HG03571 (cell line): ENCODE measurements at regions not wholly inside any gene's neighbourhood (a gene's known extent, or its start where the extent isn't known, plus 50 kb on each side); places are given as distances from the start of the nearest gene placed in this dataset.
A peak's percentile ranks its signal among the peaks of the same experiment; 100 is the strongest.

ENCODE experiments used
- ATAC-seq: cut with Tn5 transposase; IDR thresholded peaks from one replicate; pipeline ENCODE4 v1.9.1; 2021; ENCODE audit not compliant: unreplicated experiment

DNA sequence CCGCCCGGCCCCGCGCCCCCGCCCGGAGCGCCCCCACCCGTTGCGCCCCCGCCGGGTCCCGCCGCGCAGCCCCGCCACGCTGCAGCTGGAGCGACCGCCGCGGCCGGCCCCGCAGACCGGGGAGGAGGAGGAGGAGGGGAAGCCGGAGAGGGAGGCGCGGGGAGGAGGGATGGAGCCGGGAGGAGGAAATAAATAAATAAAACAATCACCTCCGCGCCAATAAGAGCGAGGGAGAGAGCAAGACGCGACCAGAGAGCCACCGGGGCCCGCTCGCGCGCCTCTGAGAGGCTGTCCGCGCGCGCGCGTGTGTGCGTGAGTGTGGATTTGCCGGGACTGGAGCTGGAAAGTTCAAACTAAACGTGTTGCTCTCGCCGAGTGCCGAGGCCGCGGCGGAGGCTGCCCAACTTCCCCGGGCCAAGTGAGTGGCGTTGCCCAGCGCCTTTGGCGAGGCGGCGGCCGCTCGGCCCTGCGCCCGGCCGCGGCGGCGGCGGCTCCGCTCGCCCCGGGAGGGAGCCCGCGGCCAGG, 2184.4 kb upstream of the TENM3 start:
- ATAC-seq = peak; percentile 21

- ATAC-seq = peak; percentile 26
Measured at GRCh38 chr4:180059216-180059881, 2183.9 kb upstream of the TENM3 start.

- no peak for ATAC-seq
Measured at GRCh38 chr4:180060159-180060889, 2182.9 kb upstream of the TENM3 start.

GRCh38 chr4:180081072-180081471, 2162.1 kb upstream of the TENM3 start:
- ATAC-seq = no peak

GRCh38 chr4:180084561-180084960, 2158.6 kb upstream of the TENM3 start:
- no peak for ATAC-seq

DNA sequence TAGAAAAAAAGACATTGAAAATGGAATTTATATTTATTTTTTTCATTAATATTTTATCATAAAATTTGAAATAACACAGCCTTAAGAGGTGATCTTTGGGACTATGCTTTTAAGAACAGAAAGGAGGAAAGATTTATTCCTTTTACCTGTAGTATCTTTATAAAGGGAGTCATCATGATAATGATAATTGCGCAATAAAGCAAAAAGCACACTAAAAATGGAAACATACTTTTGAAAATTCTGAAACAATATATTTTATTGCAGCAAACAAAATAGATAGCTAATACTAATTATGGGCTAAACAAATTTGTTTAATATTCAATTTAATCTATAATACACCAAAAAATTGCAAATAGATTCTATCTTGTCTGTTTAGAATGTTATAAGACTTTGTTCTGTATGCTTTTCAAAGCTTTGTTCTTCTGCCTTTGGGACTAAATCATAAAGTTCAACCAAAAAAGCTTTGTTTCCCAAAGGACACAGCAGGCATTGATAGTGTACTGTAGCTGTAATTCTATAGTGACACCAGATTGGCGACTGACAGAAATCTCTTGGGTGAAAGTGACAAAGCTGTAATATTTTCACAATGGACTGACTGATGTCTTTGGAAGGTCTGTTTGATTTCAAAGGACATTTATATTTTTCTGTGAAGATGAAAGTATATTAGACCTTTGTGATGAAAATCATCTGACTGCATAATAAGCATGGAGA, 2156.6 kb upstream of the TENM3 start:
- no peak for ATAC-seq

DNA sequence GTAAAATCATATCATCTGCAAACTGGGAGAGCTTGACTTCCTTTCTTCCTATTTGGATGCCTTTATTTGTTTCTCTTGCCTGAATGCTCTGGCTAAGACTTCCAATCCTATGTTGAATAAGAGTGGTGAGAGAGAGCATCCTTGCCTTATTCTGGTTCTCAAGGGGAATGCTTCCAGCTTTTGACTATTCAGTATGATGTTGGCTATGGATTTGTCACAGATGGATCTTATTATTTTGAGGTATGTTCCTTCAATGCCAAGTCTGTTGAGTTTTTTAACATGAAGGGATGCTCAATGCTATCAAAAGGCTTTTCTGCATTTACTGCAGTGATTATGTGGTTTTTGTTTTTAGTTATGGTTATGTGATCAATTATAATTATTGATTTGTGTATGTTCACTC, 2144.6 kb upstream of the TENM3 start:
- ATAC-seq = no peak

DNA sequence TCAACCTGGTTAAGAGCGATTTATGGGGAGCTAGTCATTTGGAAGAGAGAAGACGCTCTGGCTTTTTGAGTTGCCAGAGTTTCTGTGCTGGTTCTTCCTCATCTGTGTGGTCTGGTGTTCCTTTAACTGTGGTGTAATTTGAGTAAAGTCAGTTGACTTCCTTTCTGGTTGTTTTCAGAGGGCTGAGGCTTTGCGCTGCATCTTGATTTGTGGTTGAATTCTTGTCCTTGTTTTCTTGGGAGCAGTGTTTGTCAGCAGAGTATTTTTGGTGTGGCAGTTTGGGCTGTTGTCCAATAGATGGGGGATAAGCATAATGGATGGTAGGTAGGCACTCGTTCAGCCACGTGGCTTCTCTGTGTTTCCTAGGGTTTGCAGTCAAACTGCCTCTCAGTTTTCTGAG, 2143.2 kb upstream of the TENM3 start:
- ATAC-seq = no peak

- no peak for ATAC-seq
Measured at GRCh38 chr4:180100433-180101344, 2142.5 kb upstream of the TENM3 start.

DNA sequence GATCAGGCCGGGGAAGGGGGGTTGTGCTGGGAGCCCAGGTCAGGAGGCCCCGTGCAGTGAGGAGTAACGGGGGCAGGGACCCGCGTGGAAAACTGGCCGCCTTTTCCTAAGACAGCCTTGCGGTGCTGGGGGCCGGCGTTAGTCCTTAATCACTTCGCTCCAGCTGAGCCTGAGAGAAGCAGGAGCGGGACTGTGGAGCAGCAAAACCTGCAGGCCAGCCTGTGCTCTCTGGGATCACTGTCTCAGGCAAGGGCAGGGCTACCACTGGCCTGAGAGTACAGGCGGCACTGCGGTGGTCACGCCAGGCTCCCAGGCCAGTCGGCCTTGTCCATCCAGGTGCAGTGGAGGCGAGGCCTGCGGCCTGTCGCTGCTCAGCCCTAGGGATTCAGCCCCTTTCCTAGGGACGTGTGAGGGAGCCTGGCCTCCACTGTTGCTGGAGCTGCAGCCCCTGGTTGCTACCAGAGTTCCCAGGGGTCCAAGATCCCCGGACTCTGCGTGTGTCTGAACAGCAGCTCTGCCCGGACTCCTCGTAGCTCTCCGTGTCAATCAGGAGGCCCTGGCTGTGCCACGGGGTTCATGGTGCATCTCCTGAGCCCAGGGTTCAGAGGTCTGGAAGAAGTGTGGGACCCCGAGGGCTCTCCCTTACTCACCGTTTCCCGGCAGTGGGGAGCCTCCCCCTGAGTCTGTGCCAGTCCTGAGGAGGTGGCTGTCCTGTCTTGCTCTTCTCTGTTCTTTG, 2141.7 kb upstream of the TENM3 start:
- no peak for ATAC-seq

DNA sequence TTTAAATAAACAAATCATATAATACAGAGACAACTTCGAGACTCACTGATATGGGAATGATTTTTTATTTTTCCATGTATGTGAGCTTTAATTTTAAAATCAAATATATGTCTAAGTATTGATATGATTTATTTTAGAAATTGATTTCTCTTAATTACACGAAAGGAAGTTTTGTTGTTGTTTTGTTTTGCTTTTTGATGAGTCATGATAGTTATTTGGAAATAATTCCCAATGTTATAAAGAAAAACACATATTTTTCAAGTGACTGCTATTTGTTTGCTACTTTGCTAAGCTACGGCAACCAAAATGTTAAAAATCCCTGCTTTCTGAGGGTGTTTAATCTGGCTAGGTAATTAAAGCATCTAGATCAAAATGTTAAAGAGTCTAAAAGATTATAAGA, 2139.4 kb upstream of the TENM3 start:
- no peak for ATAC-seq

DNA sequence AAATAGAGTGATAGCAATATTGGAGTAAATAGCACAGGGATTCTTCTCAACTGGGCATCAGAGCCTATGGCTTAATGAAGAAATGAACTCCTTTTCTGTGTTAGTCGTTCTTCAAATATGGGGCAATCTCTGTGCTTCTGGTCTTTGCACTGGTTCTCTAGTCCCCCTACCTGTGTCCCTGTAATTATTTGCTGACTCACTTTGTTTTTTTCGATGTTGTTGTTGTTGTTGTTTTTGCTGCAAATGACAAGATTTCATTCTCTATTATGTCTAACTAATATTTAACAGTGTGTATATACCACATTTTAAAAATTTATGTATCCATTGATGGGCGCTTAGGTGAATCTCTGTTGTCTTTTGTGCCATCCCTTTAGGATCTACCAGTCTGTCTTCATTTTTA, 2137.8 kb upstream of the TENM3 start:
- no peak for ATAC-seq

- ATAC-seq = no peak
Measured at GRCh38 chr4:180106122-180106521, 2137.1 kb upstream of the TENM3 start.

DNA sequence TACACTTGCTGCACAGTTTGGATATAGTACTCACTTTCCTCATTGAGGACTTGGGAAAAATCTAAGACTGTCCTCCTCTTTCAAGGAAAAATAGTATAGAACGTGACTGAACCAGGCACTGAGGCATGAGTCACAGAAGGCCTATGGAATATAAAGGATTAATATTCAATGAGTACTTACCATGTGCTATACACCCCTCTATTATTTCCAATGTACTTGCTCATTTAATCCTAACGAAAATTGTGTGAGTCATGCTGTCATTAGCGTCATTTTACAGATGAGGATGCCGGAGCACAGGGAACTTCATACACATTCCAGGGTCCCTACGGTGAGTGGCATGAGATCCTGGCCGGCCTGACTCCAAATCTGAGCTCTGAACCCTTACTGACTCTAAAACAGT, 2136.2 kb upstream of the TENM3 start:
- ATAC-seq = no peak

DNA sequence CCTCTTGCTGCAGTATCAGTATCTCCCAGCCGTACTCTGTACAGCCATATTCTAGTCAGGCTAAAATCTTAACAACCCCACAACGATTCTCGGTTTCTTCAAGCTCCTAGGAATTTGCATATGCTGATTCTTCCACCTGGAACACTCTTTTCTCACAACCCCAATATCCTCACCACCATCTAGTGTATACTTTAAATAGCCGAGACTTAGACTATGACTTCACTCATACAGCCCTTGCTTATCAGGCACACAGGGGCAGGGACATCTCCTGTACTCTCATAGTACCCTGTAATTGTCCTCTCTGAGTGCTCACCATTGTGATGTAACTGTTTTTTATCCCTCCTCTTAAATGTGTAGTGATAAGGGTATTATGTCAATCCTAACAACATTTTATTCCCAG, 2126.4 kb upstream of the TENM3 start:
- no peak for ATAC-seq

DNA sequence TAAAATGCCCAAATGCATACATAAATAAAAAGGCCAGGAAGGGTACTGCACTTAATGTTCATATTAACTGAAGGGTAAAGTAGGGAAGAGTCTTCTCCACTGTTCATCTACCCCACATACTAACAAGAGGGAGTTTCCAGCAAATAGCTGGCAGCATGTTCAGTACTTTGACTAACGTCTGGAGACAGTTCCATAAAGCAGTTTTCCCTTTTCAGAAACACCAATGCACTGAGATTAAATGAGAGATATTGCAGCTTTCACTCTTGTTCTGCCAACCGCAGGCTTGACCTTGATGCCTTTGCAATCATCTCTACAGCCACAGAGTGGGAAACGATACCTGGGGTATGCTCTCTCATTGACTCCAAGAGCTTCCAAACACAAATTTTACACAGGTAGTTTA, 2123.1 kb upstream of the TENM3 start:
- ATAC-seq = no peak

DNA sequence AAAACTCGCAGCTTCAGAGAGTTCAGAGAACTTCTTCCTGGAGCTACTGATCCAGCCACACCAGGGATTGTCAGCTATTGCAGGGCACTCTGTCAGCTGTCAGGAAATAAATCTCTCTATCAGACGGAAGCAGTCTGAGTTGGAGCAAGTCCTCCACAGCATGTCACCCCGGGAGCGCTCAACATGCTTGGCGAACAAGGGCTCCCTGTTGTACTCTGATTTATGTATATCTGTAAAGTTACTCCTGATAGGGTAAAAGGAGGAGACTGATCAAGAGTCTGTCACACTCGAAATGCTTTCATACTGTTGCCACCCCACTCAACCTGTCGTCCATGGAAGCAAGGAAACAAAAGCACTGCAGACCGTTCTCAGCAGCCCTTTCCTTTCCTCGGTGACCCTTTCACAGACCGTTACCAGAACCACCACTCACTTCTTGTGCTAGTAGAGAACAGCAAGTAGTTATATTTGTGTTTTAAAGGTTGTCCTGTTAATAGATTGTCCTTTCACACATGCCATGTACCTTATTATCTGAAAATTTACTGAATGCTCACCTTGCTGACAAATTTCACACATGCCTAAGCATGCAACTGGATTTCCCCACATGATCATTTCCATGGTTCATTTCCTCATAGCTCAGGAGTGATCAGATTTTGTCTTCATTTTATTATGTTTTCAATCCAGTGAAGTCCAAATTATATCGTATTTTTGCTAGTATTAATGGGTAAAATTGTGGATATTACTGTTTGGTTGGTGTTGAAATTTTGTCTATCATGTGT, 2108.9 kb upstream of the TENM3 start:
- ATAC-seq = no peak

DNA sequence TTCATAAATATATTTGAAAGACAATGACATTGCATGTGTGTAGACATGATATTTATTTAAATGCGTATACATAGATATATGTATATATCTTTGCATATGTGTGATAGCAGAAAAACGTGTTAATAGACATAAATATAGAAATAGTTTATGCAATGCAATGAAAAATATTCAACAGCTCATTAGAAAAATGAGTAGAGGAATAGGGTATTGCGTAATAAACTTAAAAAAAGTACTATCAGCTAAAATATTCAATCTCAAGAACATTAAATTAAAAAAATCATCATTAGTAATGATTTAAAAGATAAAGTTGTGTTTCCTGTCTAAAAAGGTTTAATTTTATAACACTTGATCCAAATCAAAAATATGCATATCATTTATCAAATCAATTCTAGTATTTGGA, 2101.5 kb upstream of the TENM3 start:
- ATAC-seq = no peak

DNA sequence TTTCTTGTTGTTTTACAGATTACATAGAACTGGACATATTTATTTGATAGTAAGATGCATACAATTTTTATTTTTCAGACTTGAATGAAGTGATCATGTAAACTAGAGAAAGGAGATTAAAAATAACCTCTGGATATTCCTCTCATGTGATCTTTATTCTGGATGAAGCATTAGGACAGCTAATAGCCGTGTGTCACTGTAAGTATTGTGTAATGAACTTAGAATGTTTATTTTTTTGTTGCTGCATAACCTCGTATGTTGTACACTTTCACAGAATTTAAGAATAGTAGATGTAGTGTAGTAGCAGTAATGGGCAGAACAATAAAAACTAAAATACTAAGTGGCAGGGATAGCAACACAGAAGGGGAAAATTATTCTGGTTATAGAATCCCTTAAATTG, 2094.5 kb upstream of the TENM3 start:
- no peak for ATAC-seq
